PC-9 (cell line): ENCODE measurements at regions not wholly inside any gene's neighbourhood (a gene's known extent, or its start where the extent isn't known, plus 50 kb on each side); places are given as distances from the start of the nearest gene placed in this dataset.

ENCODE experiments used
- BruUV-seq: library from RNA; stranded (reverse); fragments of 400-500 nt; replicated peaks from 2 replicates; lab custom pipeline; 2021; lab: Mats Ljungman, UMichigan
- CTCF ChIA-PET: fragments of 300-600 bp; sonication (Branson Sonifier 250); formaldehyde crosslinking; loops from one replicate; lab custom pipeline; 2022; ENCODE audit warnings: antibody characterized with exemption; lab: Charles Lee
- POLR2A ChIA-PET: fragments of 300-600 bp; sonication (Branson Sonifier 250); formaldehyde crosslinking; loops from one replicate; lab custom pipeline; 2022; ENCODE audit warnings: antibody characterized with exemption; ENCODE audit not compliant: unreplicated experiment; lab: Charles Lee
- DNase-seq, 2 experiments: peaks; one replicate each; pipeline versions ENCODE4 v3.0.0 to v3.0.0-alpha.2; 2015 to 2022; ENCODE audit warnings: mixed read lengths in 1 of 2
- H2AFZ ChIP-seq: fragments of 200-600 bp; sonication (generic); 2 replicates; pipeline ENCODE4 v1.8.1; 2017; ENCODE audit warnings: antibody characterized with exemption
- H3F3A ChIP-seq: fragments of 200-600 bp; sonication (generic); 2 replicates; pipeline ENCODE4 v1.8.1; 2017; ENCODE audit warnings: antibody characterized with exemption, mild to moderate bottlenecking, low read depth; ENCODE audit not compliant: insufficient read depth
- H3K27ac ChIP-seq: fragments of 200-600 bp; sonication (generic); 2 replicates; pipeline ENCODE4 v1.6.1; 2016; ENCODE audit warnings: mixed run types
- H3K27me3 ChIP-seq: fragments of 200-600 bp; sonication (generic); 2 replicates; pipeline ENCODE4 v1.6.1; 2016; ENCODE audit warnings: low read depth, mixed run types; ENCODE audit not compliant: insufficient read depth
- H3K36me3 ChIP-seq: fragments of 200-600 bp; sonication (generic); 2 replicates; pipeline ENCODE4 v1.6.1; 2016; ENCODE audit warnings: low read depth, mixed run types
- H3K4me1 ChIP-seq: fragments of 200-600 bp; sonication (generic); replicated peaks from 2 replicates; pipeline ENCODE4 v1.6.1; 2016; ENCODE audit warnings: mixed run types; ENCODE audit not compliant: insufficient read depth
- H3K4me2 ChIP-seq: fragments of 200-600 bp; sonication (generic); 2 replicates; pipeline ENCODE4 v1.6.1; 2017; ENCODE audit warnings: mixed run types
- H3K4me3 ChIP-seq: fragments of 200-600 bp; sonication (generic); 2 replicates; pipeline ENCODE4 v1.6.1; 2016; ENCODE audit warnings: mixed run types
- H3K79me2 ChIP-seq: fragments of 200-600 bp; sonication (generic); 2 replicates; pipeline ENCODE4 v1.6.1; 2017; ENCODE audit warnings: low read depth, mixed run types
- H3K9me2 ChIP-seq: fragments of 200-600 bp; sonication (generic); 2 replicates; pipeline ENCODE4 v1.8.1; 2017; ENCODE audit warnings: mild to moderate bottlenecking; ENCODE audit not compliant: insufficient read depth
- H3K9me3 ChIP-seq: fragments of 200-600 bp; sonication (generic); 2 replicates; pipeline ENCODE4 v1.8.1; 2016; ENCODE audit warnings: low read depth; ENCODE audit not compliant: insufficient read depth
- H4K20me1 ChIP-seq: fragments of 200-600 bp; sonication (generic); 2 replicates; pipeline ENCODE4 v1.8.1; 2017; ENCODE audit not compliant: insufficient read depth
- CTCF ChIP-seq: fragments of 200-600 bp; sonication (generic); conservative IDR thresholded peaks from 2 replicates; pipeline ENCODE4 v1.6.1; 2017; ENCODE audit warnings: mixed run types, antibody characterized with exemption, mild to moderate bottlenecking, moderate library complexity
- EZH2 ChIP-seq: fragments of 200-600 bp; sonication (generic); IDR thresholded peaks from 2 replicates; pipeline ENCODE4 v1.8.0; 2017; ENCODE audit warnings: antibody characterized with exemption, low read depth
- intact Hi-C: fragments of 100-400 bp; cut with micrococcal nuclease; formaldehyde crosslinking; loops from one replicate; pipeline ENCODE4 v1.10.0; 2022; ENCODE audit not compliant: unreplicated experiment

GRCh38 chr13:78998630-78999315 is 339.8 kb upstream of the OBI1 start:
- no peak overlapping the region for H3K4me2 ChIP-seq
- no peaks in the 10 kb centered on the region for H3K79me2 ChIP-seq
- H3K4me3 ChIP-seq = no peak overlapping the region
- DNase-seq = no peak
- ChIA-PET CTCF (no interaction called here), POLR2A (no interaction called here)
- H3K9me3 ChIP-seq = no peaks in the 10 kb centered on the region
- no peak overlapping the region for H2AFZ ChIP-seq
- no peaks in the 10 kb centered on the region for H3F3A ChIP-seq
- TF ChIP-seq EZH2 = no peak
- no peak for TF ChIP-seq CTCF
- H3K4me1 ChIP-seq = no peaks in the 10 kb centered on the region
- H4K20me1 ChIP-seq = no peaks in the 10 kb centered on the region
- H3K27ac ChIP-seq = no peak overlapping the region
- H3K9me2 ChIP-seq = peaks cover 4% of the 10 kb centered on the region; the same call in 1 of the 2 replicates
- no peaks in the 10 kb centered on the region for H3K36me3 ChIP-seq
- peaks cover 5% of the 10 kb centered on the region; the same call in 1 of the 2 replicates for H3K27me3 ChIP-seq
- intact Hi-C loops = no loop called here
- no TSS peak for BruUV-seq

GRCh38 chr13:78997902-78998629 is 339.1 kb upstream of the OBI1 start:
- intact Hi-C loops = no loop called here
- no TSS peak for BruUV-seq
- Histone ChIP-seq H3K4me2 (no peak overlapping the region), H3K27ac (no peak overlapping the region), H3K9me2 (peaks cover 4% of the 10 kb centered on the region; the same call in 1 of the 2 replicates), H3K79me2 (no peaks in the 10 kb centered on the region), H3K9me3 (no peaks in the 10 kb centered on the region), H4K20me1 (no peaks in the 10 kb centered on the region), H2AFZ (no peak overlapping the region), H3K27me3 (peaks cover 5% of the 10 kb centered on the region; the same call in 1 of the 2 replicates), H3K4me1 (no peaks in the 10 kb centered on the region), H3K36me3 (no peaks in the 10 kb centered on the region), H3K4me3 (no peak overlapping the region), H3F3A (no peaks in the 10 kb centered on the region)
- ChIA-PET CTCF (no interaction called here), POLR2A (no interaction called here)
- DNase-seq = no peak
- TF ChIP-seq CTCF (no peak), EZH2 (no peak)

- POLR2A ChIA-PET = no interaction called here
- BruUV-seq = no TSS peak
Measured at GRCh38 chr13:78993792-78994191, 334.8 kb upstream of the OBI1 start.

More at GRCh38 chr13:78993792-78994191, 334.8 kb upstream of the OBI1 start:
- Histone ChIP-seq H3F3A (no peaks in the 10 kb centered on the region), H3K4me3 (no peak overlapping the region), H3K9me2 (peaks cover 4% of the 10 kb centered on the region; the same call in 1 of the 2 replicates), H3K4me1 (no peaks in the 10 kb centered on the region), H3K27ac (no peak overlapping the region), H4K20me1 (no peaks in the 10 kb centered on the region), H3K36me3 (no peaks in the 10 kb centered on the region), H3K4me2 (no peak overlapping the region), H3K9me3 (no peaks in the 10 kb centered on the region), H3K79me2 (no peaks in the 10 kb centered on the region), H2AFZ (no peak overlapping the region), H3K27me3 (no peaks in the 10 kb centered on the region)
- intact Hi-C loops = no loop called here
- DNase-seq = no peak
- no peak for TF ChIP-seq CTCF
- TF ChIP-seq EZH2 = no peak
- CTCF ChIA-PET = interaction anchor here (0.6 kb wide), 1 partner anchor 789 kb away, joined by 4 read pairs; no protein-coding TSS in a partner anchor
